ENCODE measurements at regions not wholly inside any gene's neighbourhood (a gene's known extent, or its start where the extent isn't known, plus 50 kb on each side); places are given as distances from the start of the nearest gene placed in this dataset.

- no peak for DNase-seq (ENCODE audit: low read depth in 2 of 2)
These were observed 94.5 kb upstream of the UPP2 start for GRCh38 chr2:158006961-158007719.

- no peak for DNase-seq (ENCODE audit: low read depth in 2 of 2)
These were observed 97.4 kb upstream of the UPP2 start for GRCh38 chr2:158004126-158004764.

- DNase-seq (ENCODE audit: low read depth in 2 of 2), result no peak
These were observed 99.6 kb upstream of the UPP2 start for GRCh38 chr2:158002079-158002478.

DNA sequence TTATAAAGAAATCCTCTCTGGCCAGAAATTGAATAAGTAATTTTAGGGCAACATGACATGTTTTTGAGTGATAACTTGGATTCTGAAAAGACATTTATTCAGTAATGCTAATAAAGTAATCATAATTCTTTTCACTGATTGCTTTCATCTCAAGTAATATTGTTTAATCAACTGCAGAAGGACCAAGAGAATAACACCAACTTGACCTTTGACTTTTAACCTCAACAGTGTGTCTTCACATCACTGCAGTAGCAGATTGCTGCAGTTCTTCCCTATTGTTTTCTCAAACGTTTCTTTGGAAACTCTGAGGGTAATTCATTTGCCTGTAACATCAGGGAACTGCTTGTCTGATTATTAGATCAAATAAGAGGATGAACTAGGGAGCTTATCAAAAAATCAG, 104.9 kb upstream of the UPP2 start:
- no peak for DNase-seq (ENCODE audit: low read depth in 2 of 2)

GRCh38 chr2:157995117-157995516, 106.6 kb upstream of the UPP2 start:
- DNase-seq (ENCODE audit: low read depth in 2 of 2), result no peak

GRCh38 chr2:157991932-157992331, 109.7 kb upstream of the UPP2 start:
- DNase-seq (ENCODE audit: low read depth in 2 of 2), result no peak

GRCh38 chr2:157990173-157990572, 111.5 kb upstream of the UPP2 start:
- no peak for DNase-seq (ENCODE audit: low read depth in 2 of 2)

- DNase-seq (ENCODE audit: low read depth in 2 of 2), result no peak
These were observed 112.4 kb upstream of the UPP2 start for GRCh38 chr2:157989227-157989626.

DNA sequence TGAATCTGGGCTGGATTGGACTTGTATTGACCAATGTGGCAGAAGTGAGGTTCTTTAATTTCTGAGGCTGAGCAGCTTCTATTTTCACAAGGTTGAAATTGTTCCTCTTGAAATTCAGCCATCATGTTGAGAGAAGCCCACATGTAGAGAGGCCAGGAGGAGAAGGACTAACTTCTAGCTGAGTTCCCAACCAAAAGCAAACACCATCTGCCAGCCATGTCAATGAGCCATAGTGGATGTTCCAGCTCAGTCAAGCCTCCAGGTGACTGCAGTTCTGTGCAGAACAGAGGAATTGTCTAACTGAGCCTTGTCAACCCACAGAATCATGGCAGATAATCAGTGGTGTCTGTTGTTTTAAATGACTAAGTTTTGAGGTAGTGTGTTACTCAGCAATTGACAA, 110.6 kb upstream of the ACVR1 start:
- DNase-seq (ENCODE audit: low read depth in 2 of 2), result no peak

DNA sequence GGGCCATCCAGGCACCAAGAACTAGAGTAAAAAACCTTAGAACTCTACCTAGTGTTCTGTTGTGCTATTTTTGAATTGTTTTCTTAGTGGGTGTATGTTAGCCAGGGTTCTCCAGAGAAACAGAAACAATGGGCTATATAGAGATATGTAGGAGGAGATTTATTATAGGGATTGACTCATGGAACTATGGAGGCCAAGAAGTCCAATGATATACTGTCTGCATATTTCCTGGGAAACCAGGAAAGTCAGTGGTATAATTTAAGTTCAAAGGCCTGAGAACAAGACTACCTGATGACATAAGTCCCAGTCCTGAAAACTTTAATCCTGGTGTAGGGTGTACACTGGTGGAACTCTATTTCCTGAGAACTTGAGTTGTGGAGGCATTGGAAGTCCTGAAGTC, 108.7 kb upstream of the ACVR1 start:
- DNase-seq (ENCODE audit: low read depth in 2 of 2), result no peak

DNA sequence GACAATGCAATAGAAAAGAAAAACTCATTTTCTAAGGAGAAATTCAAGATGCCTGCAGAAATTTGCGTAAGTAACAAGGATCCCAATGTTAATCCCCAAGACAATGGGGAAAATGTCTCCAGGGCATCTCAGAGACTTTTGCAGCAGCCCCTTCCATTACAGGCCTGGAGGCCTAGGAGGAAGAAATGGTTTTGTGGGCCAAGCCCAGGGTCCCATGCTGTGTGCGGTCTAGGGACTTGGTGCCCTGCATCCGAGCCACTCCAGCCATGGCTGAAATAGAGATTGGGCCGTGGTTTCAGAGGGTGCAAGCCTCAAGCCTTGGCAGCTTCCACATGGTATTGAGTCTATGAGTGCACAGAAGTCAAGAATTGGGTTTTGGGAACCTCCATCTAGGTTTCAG, 103.9 kb upstream of the ACVR1 start:
- DNase-seq (ENCODE audit: low read depth in 2 of 2), result no peak

DNA sequence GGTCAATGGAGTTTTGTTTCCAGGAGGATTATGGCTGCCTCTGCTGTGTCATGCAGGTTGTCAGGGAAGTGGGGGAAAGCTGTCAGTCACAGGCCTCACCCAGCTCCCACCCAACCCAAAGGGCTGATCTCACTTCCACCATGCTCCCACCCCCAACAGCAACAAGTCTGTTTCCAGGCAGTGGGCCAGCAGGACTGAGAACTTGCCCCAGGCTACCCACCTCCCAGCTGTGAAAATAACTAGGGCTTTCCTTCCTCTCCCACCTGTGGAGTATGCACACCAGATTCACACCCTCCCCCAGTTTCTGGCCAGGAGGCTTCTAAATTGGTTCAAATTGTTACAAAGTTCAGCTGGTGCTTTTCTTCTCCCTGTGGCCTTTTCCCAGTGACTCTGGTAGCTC, 95.6 kb upstream of the ACVR1 start:
- DNase-seq (ENCODE audit: low read depth in 2 of 2), result no peak

DNA sequence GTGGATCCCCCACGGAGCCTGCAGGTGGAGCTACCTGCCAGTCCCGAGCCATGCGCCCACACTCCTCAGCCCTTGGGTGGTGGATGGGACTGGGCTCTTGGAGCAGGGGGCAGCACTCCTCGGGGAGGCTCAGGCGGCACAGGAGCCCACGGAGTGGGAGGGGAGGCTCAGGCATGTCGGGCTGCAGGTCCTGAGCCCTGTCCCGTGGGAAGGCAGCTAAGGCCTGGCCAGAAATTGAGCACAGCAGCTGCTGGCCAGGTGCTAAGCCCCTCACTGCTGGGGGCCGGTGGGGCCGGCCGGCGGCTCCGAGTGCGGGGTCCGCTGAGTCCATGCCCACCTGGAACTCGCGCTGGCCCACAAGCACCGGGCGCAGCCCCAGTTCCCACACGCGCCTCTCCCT, 91.7 kb upstream of the ACVR1 start:
- no peak for DNase-seq (ENCODE audit: low read depth in 2 of 2)

DNA sequence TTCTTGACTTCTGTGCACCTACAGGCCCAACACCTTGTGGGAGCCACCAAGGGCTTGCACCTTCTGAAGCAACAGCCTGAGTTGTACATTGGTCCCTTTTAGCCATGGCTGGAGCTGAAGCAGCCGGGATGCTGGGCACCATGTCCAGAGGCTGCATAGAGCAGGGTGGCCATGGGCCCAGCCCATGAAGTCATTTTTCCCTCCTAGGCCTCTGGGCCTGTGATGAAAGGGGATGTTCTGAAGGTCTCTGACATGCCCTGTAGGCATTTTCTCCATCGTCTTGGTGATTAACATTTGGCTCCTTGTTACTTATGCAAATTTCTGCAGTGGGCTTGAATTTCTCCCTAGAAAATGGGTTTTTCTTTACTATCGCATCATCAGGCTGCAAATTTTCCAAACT, 83.1 kb upstream of the ACVR1 start:
- DNase-seq (ENCODE audit: low read depth in 2 of 2), result no peak

- no peak for DNase-seq (ENCODE audit: low read depth in 2 of 2)
These were observed 81.5 kb upstream of the ACVR1 start for GRCh38 chr2:157957596-157957995.

- no peak for DNase-seq (ENCODE audit: low read depth in 2 of 2)
These were observed 76.4 kb upstream of the ACVR1 start for GRCh38 chr2:157952558-157952957.

DNA sequence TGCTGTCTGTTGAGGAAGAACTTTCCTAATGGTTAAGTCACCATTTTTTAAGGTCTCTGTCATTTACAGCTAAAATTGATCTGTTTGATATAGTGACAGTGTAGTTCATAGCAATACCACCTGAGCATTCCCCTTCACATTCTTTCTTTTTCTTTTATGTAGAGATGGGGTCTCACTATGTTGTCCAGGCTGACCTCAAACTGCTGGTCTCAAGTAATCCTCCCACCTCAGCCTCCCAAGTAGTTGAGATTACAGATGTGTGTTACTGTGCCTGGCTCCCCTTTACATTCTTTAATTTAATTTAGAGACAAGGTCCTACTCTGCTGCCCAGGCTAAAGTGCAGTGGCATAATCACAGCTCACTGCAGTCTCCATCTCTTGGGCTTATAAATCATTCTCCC, 72.7 kb upstream of the ACVR1 start:
- DNase-seq (ENCODE audit: low read depth in 2 of 2), result no peak

DNA sequence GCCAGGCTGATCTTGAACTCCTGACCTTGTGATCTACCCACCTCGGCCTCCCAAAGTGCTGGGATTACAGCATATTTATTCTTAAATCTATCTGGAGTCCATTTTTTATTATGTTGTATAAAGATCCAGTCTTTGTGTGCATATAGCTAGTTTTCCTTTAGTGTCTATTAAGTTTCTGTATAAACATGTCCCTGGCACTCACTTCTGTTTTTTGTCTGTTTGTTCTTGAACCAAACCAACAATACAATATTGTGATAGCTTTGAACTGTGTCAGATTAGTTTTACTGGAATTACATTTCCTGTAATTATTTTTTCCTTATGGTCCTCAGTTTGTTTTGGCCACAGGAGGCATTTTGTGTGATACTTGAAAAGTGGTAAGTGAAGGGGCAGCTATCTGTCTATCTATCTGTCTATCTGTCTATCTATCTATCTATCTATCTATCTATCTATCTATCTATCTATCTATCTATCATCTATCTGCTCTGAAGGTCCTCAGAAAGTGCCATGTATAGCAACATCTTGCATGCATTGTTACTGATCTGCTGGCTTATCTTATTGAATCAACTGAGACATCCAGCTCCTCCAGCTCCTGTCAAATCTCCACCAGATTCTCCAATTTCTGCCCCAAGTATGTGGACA, 70.9 kb upstream of the ACVR1 start:
- no peak for DNase-seq (ENCODE audit: low read depth in 2 of 2)

- no peak for DNase-seq (ENCODE audit: low read depth in 2 of 2)
These were observed 63.9 kb upstream of the ACVR1 start for GRCh38 chr2:157940024-157940423.

DNA sequence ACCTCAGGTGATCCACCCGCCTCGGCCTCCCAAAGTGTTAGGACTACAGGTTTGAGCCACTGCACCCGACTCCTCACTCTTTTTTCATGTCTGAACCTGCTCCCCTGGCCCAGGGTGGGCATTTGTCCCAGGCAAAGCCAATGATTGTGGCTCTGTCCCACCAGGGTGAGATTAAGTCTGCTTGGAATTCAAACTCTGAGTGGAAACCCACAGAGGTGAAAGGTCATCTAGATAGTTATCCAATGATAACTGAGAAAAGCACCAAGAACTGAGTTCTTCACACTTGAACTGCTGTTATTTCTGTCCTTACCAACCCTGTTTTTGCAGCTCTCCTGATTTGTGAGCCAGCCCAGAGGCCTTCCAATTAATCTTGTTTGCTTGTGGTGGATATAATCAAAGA, 62.4 kb upstream of the ACVR1 start:
- DNase-seq (ENCODE audit: low read depth in 2 of 2), result no peak

DNA sequence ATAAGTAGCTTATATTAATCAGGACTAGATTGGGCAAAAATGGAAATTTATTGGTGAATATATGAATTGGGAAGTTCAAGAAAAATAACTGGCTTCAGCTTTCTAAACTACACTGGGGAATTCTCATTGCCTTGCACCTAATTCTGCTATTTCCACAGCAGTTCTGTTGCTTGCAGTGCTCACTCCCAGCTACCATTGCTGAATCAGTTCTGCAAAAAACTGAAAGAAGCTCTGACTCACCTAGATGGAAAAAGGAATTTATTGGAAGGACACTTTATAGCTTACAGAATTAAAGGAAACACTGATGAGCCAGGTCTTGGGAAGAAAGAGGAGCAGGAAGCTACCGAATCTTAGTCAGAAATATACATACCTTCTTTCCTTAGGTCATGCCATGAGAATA, 60.3 kb upstream of the ACVR1 start:
- no peak for DNase-seq (ENCODE audit: low read depth in 2 of 2)

- no peak for DNase-seq (ENCODE audit: low read depth in 2 of 2)
These were observed 59.3 kb upstream of the ACVR1 start for GRCh38 chr2:157935378-157935906.

All from stimulated activated CD8-positive, alpha-beta memory T cell treated with anti-CD3 and anti-CD28 coated beads, Interleukin-2, amount 100 ng/mL, for 48 hours (primary cell).